IPS DF 6.9 (cell line): ENCODE measurements at regions not wholly inside any gene's neighbourhood (a gene's known extent, or its start where the extent isn't known, plus 50 kb on each side); places are given as distances from the start of the nearest gene placed in this dataset.
"Not testable (repeated sequence)": the region's sequence is repeated elsewhere in the genome, so short reads cannot be mapped to it uniquely, and the experiment has no call there.

ENCODE experiments used
- DNase-seq: peaks from one replicate; pipeline ENCODE4 v3.0.0-alpha.2; 2013; ENCODE audit warnings: low read depth, low spot score
- H3K27ac ChIP-seq: one replicate; pipeline ENCODE4 v1.5.1; 2013; ENCODE audit warnings: low read length, control low read depth
- H3K27me3 ChIP-seq: 2 replicates; pipeline ENCODE4 v1.6.1; 2013; ENCODE audit warnings: mild to moderate bottlenecking, low read length; ENCODE audit not compliant: control insufficient read depth, insufficient read depth
- H3K36me3 ChIP-seq: 2 replicates; pipeline ENCODE4 v1.6.1; 2013; ENCODE audit warnings: low read length; ENCODE audit not compliant: control insufficient read depth, insufficient read depth
- H3K4me1 ChIP-seq: 2 replicates; pipeline ENCODE4 v1.6.1; 2013; ENCODE audit warnings: low read length; ENCODE audit not compliant: control insufficient read depth, insufficient read depth
- H3K4me3 ChIP-seq: 2 replicates; pipeline ENCODE4 v1.5.1; 2013; ENCODE audit warnings: mild to moderate bottlenecking, low read length
- H3K9me3 ChIP-seq: 2 replicates; pipeline ENCODE4 v1.6.1; 2013; ENCODE audit warnings: low read length, inconsistent platforms; ENCODE audit not compliant: control insufficient read depth, insufficient read depth
- WGBS: extraction: QIAGEN DNeasy Blood & Tissue Kit; methylation state at CpG from one replicate; pipeline ENCODE4 v1.1.7; 2013; ENCODE audit warnings: mixed read lengths, missing lambda C conversion rate; ENCODE audit not compliant: insufficient read length, insufficient coverage; 5-methylcytosine and 5-hydroxymethylcytosine counted together

GRCh38 chr9:108026718-108027117 lies 537.1 kb upstream of the KLF4 start:
- WGBS, result no CpG with 5 or more reads among the region's 4 CpGs
- not testable (repeated sequence) for H3K9me3 ChIP-seq, H3K27ac ChIP-seq, H3K4me1 ChIP-seq, H3K36me3 ChIP-seq, H3K4me3 ChIP-seq, H3K27me3 ChIP-seq, DNase-seq

GRCh38 chr9:108024604-108025003 lies 535.0 kb upstream of the KLF4 start:
- no peak overlapping the region for H3K4me3 ChIP-seq
- no peaks in the 10 kb centered on the region for H3K36me3 ChIP-seq
- no peaks in the 10 kb centered on the region for H3K27me3 ChIP-seq
- H3K27ac ChIP-seq, result no peak overlapping the region
- DNase-seq, result no peak
- no peaks in the 10 kb centered on the region for H3K9me3 ChIP-seq
- H3K4me1 ChIP-seq, result no peaks in the 10 kb centered on the region

GRCh38 chr9:108022246-108022935 lies 532.8 kb upstream of the KLF4 start:
- DNase-seq, result no peak
- WGBS, result no CpG with 5 or more reads among the region's 4 CpGs
- Histone ChIP-seq H3K36me3 (no peaks in the 10 kb centered on the region), H3K27me3 (no peaks in the 10 kb centered on the region), H3K9me3 (no peaks in the 10 kb centered on the region), H3K4me1 (no peaks in the 10 kb centered on the region), H3K4me3 (no peak overlapping the region), H3K27ac (no peak overlapping the region)

DNA sequence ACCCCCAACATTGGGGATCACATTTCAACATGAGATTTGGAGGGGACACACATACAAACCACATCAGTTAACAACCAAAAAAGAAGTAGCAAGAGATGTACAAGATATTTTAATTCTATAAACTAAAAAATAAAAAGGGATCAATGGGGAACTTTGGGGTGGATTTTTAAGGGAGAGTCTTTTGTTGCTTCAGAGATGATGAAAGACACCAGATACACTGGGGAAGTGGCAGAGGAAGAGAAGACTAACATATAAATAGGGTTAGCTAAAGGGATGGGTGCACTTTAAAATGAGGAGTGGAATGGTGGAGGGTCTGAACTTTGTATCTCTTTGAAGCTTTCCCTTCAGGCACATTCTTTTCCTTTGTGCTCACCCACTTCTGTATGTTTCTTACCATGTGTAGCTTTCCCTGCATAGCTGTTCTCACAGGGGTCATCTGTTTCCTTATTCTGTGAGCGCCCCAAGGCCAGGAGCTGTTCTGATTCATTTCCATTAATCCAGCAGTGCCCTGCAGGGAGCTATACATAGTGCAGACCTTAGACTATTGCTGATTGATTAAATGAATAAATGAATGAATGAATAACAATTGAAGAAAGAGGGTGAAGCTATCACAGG lies 531.6 kb upstream of the KLF4 start:
- WGBS, result no CpG with 5 or more reads among the region's 1 CpG
- Histone ChIP-seq H3K9me3 (no peaks in the 10 kb centered on the region), H3K4me1 (no peaks in the 10 kb centered on the region), H3K36me3 (no peaks in the 10 kb centered on the region), H3K27me3 (no peaks in the 10 kb centered on the region), H3K27ac (no peak overlapping the region), H3K4me3 (no peak overlapping the region)
- no peak for DNase-seq

DNA sequence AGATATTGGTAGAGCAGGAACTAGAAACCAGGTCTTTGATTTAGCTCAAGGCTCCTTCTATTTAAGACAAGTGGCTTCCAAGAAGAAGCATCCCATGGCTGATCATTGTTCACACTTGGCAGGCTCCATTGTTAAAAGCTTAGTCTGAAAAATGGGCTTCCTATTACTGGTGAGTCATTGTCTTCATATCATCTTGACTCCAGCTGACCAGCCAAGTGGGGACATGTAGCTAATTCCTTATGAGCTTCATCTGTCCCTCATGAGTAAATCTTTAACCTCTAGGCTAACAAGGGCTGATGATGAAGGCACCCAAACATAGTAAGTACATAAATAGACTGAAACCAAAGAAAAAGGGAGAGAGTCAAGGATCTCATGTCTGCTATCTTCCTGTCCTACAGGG lies 530.3 kb upstream of the KLF4 start:
- no peaks in the 10 kb centered on the region for H3K9me3 ChIP-seq
- H3K4me1 ChIP-seq, result no peaks in the 10 kb centered on the region
- H3K27ac ChIP-seq, result no peak overlapping the region

DNA sequence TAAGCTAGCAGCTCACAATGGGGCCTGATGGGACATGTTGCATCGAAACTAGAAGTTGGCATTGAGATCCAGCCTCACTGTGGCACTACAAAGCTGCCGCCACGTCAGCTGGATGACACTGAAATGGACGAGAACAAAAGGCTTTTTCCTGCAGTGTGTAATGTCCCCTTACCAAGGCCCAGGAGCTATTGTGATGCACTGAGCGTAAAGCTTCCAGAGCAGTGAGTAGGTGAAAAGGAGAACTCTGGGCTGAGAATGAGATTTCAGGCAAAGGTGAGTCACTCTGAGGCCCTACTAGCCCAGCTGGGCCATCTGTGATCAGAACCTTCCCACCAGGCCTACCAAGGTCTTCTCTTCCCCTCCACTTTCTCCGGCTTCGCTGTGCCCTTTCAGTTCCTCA lies 528.1 kb upstream of the KLF4 start:
- no CpG with 5 or more reads among the region's 7 CpGs for WGBS
- DNase-seq, result no peak
- no peaks in the 10 kb centered on the region for H3K4me1 ChIP-seq
- H3K27ac ChIP-seq, result no peak overlapping the region
- no peaks in the 10 kb centered on the region for H3K36me3 ChIP-seq
- no peak overlapping the region for H3K4me3 ChIP-seq
- H3K27me3 ChIP-seq, result no peaks in the 10 kb centered on the region
- no peaks in the 10 kb centered on the region for H3K9me3 ChIP-seq

More for the DNA sequence above, 530.3 kb upstream of the KLF4 start:
- no peaks in the 10 kb centered on the region for H3K27me3 ChIP-seq
- no peak for DNase-seq
- H3K4me3 ChIP-seq, result no peak overlapping the region
- no peaks in the 10 kb centered on the region for H3K36me3 ChIP-seq

- Histone ChIP-seq H3K9me3 (no peaks in the 10 kb centered on the region), H3K4me3 (no peak overlapping the region), H3K27ac (no peak overlapping the region), H3K27me3 (no peaks in the 10 kb centered on the region), H3K4me1 (no peaks in the 10 kb centered on the region), H3K36me3 (no peaks in the 10 kb centered on the region)
- DNase-seq, result no peak
- no CpG with 5 or more reads among the region's 3 CpGs for WGBS
These were observed 526.9 kb upstream of the KLF4 start for GRCh38 chr9:108016446-108016845.

DNA sequence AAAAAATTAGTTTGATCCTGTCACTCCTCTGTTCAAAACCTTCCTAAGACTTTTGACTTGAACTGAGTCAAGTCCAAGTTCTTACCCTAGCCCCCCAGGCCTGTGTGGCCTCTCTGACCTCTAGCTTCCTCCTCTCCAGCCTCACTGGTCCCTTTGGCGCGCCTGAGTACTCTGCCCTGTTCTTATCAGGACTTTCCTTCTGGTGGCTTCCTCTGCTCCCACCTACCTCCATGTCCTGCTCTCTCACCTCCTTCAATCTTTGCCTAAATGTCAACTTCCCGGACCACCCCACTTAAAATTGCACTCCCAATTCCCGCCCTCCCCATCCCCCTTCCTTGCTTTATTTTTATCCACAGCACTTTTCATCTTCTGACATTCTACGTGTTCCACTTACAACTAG lies 526.1 kb upstream of the KLF4 start:
- no peak for DNase-seq
- Histone ChIP-seq H3K36me3 (no peaks in the 10 kb centered on the region), H3K9me3 (no peaks in the 10 kb centered on the region), H3K27me3 (no peaks in the 10 kb centered on the region), H3K4me1 (no peaks in the 10 kb centered on the region), H3K4me3 (no peak overlapping the region), H3K27ac (no peak overlapping the region)
- WGBS, result no CpG with 5 or more reads among the region's 5 CpGs

GRCh38 chr9:108014353-108014752 lies 524.8 kb upstream of the KLF4 start:
- no peaks in the 10 kb centered on the region for H3K4me1 ChIP-seq
- DNase-seq, result no peak
- H3K4me3 ChIP-seq, result no peak overlapping the region
- WGBS, result 100% methylated on average over 1 of the region's 2 CpGs
- no peaks in the 10 kb centered on the region for H3K27me3 ChIP-seq
- H3K9me3 ChIP-seq, result no peaks in the 10 kb centered on the region
- no peak overlapping the region for H3K27ac ChIP-seq
- no peaks in the 10 kb centered on the region for H3K36me3 ChIP-seq

DNA sequence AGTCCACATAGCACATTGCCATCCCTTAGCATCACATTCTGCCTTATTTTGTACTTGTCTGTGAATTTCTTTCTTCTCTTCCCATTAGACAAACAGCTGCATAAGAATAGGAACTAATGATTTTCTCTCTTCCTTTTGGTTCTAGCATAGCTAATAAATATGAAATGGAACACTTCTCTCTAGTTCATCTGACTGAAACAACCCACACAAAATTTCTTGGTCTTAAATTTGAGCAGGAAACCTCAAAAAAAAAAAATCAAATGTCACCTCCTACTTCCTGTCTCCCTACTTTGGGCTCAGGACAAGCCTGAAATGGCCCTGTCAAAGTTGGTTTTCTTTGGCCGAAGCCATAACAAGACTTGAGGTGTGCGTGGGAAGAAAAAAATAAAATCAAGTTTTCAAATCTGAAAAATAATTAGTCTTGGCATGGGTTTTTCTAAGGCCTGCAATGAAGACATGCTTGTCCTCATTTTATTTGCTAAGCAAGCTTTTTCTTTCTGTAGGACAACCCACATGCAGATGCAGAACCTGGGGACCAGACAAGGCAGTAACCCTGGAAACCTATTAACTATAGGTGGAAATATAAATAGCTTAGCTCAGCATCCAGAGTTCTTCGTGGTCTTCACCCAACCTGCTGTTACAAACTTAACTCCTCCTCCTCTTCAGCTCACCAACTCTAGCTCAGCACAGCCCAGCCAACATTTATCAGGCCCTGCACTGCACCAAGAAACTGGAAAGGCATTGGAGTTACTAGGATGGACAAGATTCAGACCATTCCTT lies 523.5 kb upstream of the KLF4 start:
- Histone ChIP-seq H3K9me3 (no peaks in the 10 kb centered on the region), H3K27me3 (no peaks in the 10 kb centered on the region), H3K4me1 (no peaks in the 10 kb centered on the region), H3K4me3 (no peak overlapping the region), H3K36me3 (no peaks in the 10 kb centered on the region), H3K27ac (no peak overlapping the region)
- no peak for DNase-seq
- WGBS, result no CpG with 5 or more reads among the region's 3 CpGs
